Rectal smooth muscle tissue (tissue), 1 donor: ENCODE measurements at regions not wholly inside any gene's neighbourhood (a gene's known extent, or its start where the extent isn't known, plus 50 kb on each side); places are given as distances from the start of the nearest gene placed in this dataset.

Source experiments
- H3K27ac ChIP-seq: one replicate; pipeline ENCODE4 v1.7.0; 2013; ENCODE audit warnings: low read depth, low read length, inconsistent platforms
- H3K27me3 ChIP-seq: one replicate; pipeline ENCODE4 v1.7.0; 2013; ENCODE audit warnings: low read length; ENCODE audit not compliant: control insufficient read depth, insufficient read depth
- H3K36me3 ChIP-seq: one replicate; pipeline ENCODE4 v1.7.0; 2013; ENCODE audit warnings: low read length; ENCODE audit not compliant: control insufficient read depth, insufficient read depth
- H3K4me1 ChIP-seq: one replicate; pipeline ENCODE4 v1.7.0; 2013; ENCODE audit warnings: low read length; ENCODE audit not compliant: control insufficient read depth, insufficient read depth
- H3K4me3 ChIP-seq: one replicate; pipeline ENCODE4 v1.7.0; 2013; ENCODE audit warnings: low read length
- H3K9ac ChIP-seq: one replicate; pipeline ENCODE4 v1.7.0; 2013; ENCODE audit warnings: low read length

DNA sequence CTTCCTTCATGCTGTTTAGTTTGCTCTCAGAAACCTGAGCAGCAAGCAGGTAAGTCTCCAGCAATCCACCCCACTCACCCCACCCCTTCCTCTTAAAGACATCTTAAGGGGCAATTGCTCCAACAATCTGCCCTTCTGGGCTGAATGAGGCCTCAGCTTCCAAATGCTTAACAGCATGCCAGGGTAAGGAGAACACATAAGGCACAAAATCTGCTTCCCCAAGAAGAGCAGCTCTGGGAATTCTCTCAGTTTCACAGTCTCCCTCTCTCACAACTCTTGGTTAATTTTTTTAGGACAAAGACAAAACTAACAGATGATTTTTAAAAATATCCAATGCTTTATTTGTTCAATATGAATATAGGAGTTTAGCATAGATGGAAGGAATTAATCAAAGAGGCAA is 288.9 kb upstream of the CCDC196 start:
- Histone ChIP-seq H3K27ac (no peak overlapping the region), H3K4me3 (no peak overlapping the region), H3K36me3 (no peaks in the 10 kb centered on the region), H3K9ac (no peak overlapping the region), H3K4me1 (no peaks in the 10 kb centered on the region), H3K27me3 (no peaks in the 10 kb centered on the region)

DNA sequence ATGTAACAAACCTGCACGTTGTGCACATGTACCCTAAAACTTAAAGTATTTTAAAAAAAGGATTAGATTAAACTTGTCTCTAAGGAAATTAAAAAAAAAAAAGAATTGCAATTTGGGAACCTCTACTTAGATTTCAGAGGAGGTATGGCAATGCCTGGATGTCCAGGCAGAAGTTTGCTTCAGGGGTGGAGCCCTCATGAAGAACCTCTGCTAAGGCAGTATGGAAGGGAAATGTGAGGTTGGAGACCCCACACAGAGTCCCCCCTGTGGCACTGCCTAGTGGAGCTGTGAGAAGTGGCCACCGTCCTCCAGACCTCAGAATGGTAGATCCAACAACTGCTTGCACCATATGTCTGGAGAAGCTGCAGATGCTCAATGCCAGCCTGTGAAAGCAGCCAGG is 279.6 kb upstream of the CCDC196 start:
- Histone ChIP-seq H3K27me3 (no peaks in the 10 kb centered on the region), H3K9ac (no peak overlapping the region), H3K36me3 (no peaks in the 10 kb centered on the region), H3K4me3 (no peak overlapping the region), H3K27ac (no peak overlapping the region), H3K4me1 (no peaks in the 10 kb centered on the region)

DNA sequence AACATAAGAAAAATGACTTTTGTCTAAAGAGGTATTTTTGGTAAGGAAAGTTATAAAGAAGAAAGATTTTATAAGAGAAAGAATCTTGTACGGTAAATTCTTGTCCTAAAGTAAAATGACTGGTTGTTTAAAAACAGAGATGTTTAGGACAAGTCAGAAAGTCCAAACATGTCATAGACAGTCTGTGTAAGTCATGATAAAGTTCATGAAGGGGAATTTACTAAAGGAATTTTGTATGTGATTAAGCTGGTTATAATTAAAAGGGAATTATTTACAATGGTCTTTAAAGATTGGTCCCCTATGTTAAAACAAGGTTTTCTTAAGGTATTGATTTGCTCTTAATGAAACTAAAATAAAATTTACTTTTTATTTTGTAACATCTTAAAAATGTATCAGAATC is 269.4 kb upstream of the CCDC196 start:
- H3K36me3 ChIP-seq, result no peaks in the 10 kb centered on the region
- H3K27ac ChIP-seq, result no peak overlapping the region
- no peak overlapping the region for H3K9ac ChIP-seq
- no peaks in the 10 kb centered on the region for H3K4me1 ChIP-seq
- H3K27me3 ChIP-seq, result no peaks in the 10 kb centered on the region
- no peak overlapping the region for H3K4me3 ChIP-seq

DNA sequence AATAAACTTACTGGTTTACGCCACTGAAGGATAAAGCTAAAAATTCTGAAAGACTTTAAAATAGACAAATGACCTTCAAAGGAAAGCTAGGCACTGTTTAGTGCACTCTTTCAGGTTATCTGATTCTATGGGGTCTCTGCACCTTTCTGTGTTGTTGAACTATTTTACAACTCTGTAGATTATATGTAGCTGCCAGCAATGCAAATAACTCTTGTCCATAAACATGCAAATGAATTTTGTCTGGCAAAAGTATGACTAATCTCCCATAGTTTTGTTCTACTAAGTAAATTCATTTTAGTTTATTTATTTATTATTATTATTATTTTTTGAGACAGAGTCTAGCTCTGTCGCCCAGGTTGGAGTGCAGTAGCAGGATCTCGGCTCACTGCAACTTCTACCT is 266.3 kb upstream of the CCDC196 start:
- Histone ChIP-seq H3K4me1 (no peaks in the 10 kb centered on the region), H3K27me3 (no peaks in the 10 kb centered on the region), H3K4me3 (no peak overlapping the region), H3K27ac (no peak overlapping the region), H3K36me3 (no peaks in the 10 kb centered on the region), H3K9ac (no peak overlapping the region)

DNA sequence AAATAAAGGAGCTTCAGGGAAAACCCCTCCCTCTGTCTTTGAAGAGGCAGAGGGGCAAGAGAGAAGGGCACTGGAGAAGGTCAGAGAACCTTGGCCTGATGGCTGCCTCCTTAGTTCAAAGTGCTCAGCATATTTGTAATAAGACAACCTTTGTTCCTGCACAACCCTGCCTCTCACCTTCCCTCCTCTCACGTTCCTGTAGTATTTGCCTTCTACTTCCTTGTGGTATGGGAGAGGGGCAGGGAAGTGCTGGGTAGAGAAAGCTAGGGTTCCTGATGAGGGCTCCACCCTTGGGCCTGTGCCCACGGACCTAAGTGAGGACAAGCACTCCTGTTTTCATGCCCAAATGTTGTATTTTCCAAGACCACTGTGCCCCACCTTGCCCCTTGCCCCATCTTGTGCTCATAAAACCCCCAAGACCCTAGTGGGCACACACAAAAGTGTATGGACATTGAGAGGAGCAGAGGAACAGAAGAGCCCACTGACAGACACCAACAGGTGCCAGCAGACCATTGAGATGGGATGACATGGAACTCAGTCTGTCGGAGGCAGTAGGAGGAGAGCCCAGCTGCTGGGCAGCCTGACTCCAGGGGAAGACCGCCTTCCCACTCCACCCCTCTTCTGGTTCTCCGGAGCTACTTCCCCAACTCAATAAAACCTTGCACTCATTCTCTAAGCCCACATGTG is 261.5 kb upstream of the CCDC196 start:
- no peak overlapping the region for H3K27ac ChIP-seq
- H3K9ac ChIP-seq, result no peak overlapping the region
- no peaks in the 10 kb centered on the region for H3K4me1 ChIP-seq

DNA sequence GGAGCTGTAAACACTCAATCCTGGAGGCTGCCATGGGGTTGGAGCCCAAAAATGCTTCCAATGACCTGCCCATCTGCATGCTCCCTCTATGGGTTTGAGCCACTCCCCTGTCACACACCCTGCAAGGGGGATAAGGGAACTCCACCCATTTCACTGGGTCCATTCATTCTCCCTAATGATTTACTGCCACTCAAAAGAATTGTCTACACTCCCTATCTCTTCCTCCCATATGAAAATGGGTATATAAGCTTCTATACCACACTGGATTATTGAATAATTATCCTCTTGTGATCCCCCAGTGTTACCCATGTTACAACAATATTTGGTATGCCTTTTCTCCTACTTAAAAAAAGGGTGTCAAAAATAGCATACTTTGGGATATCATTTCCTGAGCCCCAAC is 260.8 kb upstream of the CCDC196 start:
- Histone ChIP-seq H3K36me3 (no peaks in the 10 kb centered on the region), H3K4me1 (no peaks in the 10 kb centered on the region), H3K4me3 (no peak overlapping the region), H3K27ac (no peak overlapping the region), H3K9ac (no peak overlapping the region), H3K27me3 (no peaks in the 10 kb centered on the region)

More for the DNA sequence above, 261.5 kb upstream of the CCDC196 start:
- Histone ChIP-seq H3K27me3 (no peaks in the 10 kb centered on the region), H3K4me3 (no peak overlapping the region), H3K36me3 (no peaks in the 10 kb centered on the region)

DNA sequence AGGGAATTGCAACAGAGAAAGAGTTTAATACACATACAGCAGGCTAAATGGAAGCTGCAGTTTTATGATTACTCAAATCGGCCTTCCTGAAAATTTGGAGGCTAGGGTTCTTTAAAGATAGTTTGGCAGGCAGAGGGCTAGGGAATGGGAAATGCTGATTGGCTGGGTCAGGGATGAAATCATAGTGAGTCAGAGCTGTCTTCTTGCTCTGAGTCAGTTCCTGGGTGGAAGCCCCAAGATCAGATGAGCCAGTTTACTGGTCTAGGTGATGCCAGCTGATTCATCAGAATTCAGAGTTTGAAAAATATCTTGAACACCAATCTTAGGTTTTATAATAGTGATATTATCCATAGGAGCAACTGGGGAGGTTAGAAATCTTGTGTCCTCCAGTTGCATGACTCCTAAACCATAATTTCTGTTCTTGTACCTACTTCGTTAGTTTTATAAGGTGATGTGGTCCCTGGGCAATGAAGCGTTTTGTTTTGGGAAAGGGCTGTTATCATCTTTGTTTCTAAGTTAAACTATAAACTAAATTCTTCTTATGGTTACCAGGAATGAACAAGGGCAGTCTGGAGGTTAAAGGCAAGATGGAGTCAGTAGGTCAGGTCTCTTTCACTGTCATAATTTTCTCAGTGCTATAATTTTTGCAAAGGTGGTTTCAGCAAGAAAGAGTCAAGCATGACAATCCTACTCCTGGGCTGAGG is 257.8 kb upstream of the CCDC196 start:
- Histone ChIP-seq H3K4me1 (no peaks in the 10 kb centered on the region), H3K27me3 (no peaks in the 10 kb centered on the region), H3K27ac (no peak overlapping the region), H3K36me3 (no peaks in the 10 kb centered on the region), H3K4me3 (no peak overlapping the region), H3K9ac (no peak overlapping the region)

DNA sequence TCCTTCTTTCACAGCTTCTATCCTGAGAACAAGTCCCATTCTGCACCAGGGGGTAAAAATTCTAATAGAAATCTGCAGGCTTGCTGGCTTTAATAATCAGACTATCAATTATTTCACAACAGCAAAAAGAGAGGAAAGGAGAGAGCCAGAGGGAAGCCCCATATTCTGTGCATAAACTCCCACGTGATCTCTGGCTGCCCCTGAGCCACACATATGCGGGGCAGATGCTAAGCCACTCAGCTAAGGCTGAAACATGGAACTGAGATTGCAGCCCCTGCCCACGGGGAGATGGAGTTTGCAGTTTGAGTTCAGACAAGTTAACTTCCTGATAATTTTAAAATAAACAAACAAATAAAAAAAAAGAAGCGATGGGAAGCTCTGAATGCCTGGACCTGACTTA is 254.4 kb upstream of the CCDC196 start:
- H3K27ac ChIP-seq, result no peak overlapping the region
- H3K27me3 ChIP-seq, result no peaks in the 10 kb centered on the region
- no peaks in the 10 kb centered on the region for H3K36me3 ChIP-seq
- H3K9ac ChIP-seq, result no peak overlapping the region
- H3K4me3 ChIP-seq, result no peak overlapping the region
- no peaks in the 10 kb centered on the region for H3K4me1 ChIP-seq

DNA sequence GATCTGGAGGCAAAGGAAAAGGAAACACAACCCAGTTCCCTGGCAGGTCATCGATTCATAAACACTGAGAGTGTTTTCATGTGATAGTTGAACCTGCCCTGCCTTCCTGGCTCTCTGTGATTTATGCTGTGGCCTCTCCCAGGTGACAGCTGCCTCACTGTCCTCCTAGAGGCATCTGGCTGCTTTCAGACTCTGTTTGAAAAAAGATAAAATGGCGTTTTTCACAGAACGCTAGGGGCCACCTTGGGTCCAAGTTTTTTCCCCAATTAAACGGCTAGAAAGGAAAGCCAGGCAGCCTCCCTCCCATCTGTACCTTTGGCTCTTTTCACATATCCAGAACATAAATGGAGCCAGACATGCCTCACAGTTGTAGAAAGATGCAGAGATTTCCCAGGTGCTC is 252.6 kb upstream of the CCDC196 start:
- Histone ChIP-seq H3K4me3 (no peak overlapping the region), H3K36me3 (no peaks in the 10 kb centered on the region), H3K9ac (no peak overlapping the region), H3K4me1 (no peaks in the 10 kb centered on the region), H3K27ac (no peak overlapping the region), H3K27me3 (no peaks in the 10 kb centered on the region)

DNA sequence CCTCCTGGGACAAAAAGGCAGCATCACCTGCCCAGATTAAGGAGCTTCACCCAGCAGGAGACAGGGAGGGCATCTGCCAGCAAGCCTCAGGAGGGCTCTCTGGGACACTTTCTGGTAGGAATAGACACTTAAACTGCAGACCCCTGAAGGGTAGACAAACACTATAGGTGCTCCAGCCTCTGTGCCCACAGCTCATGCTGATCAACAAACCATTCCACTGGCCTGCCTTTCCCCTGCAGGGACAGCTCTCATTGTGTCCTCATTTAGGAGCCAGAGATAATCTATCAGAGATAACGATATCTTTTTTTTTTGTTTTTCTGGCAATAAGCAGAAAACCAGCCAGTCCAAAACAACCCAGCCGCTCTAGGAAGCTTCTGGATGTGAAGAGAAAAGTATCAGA is 251.8 kb upstream of the CCDC196 start:
- no peaks in the 10 kb centered on the region for H3K36me3 ChIP-seq

DNA sequence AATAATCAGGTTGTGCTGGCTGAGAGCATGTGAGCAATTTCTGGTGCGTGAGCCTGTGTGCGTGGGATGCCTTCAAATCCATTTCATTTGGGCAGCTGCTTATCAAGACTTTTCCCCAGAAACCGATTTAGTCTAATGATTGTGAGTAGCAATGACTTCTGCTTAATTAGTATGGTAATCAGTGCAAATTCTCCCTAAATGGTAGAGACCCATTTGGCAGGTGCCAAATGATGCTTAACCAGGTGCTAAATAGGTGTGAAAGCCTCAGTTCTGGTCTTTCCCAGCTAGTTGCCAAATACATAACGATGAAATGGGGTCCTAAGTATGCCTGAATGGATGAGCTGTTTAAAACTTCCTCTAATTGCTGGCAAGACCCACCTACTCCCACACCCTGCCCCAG is 248.4 kb upstream of the CCDC196 start:
- Histone ChIP-seq H3K36me3 (no peaks in the 10 kb centered on the region), H3K27ac (no peak overlapping the region), H3K9ac (no peak overlapping the region), H3K4me1 (no peaks in the 10 kb centered on the region), H3K27me3 (no peaks in the 10 kb centered on the region), H3K4me3 (no peak overlapping the region)

More for the DNA sequence above, 251.8 kb upstream of the CCDC196 start:
- Histone ChIP-seq H3K27ac (no peak overlapping the region), H3K9ac (no peak overlapping the region), H3K4me1 (no peaks in the 10 kb centered on the region), H3K27me3 (no peaks in the 10 kb centered on the region), H3K4me3 (no peak overlapping the region)

DNA sequence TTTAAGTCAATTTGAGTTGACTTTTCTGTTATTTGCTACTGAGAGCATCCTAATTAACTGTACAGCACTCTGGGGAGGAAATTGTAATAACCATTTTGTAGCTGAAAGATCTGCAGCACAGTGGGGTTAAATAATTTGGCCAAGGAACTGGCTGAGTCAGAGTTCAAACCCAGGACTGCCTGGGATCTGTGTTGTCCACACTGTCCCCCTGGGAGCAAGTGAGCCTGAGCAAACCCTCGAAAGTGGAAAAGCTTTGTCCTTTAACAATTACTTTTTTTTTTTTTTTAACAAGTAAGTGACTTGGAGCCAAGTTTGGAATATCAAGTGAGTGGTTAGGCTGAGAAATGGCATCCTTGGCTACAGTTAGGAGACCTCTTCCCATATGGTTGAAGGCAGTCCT is 247.2 kb upstream of the CCDC196 start:
- no peaks in the 10 kb centered on the region for H3K36me3 ChIP-seq
- H3K9ac ChIP-seq, result no peak overlapping the region
- H3K4me3 ChIP-seq, result no peak overlapping the region
- no peaks in the 10 kb centered on the region for H3K27me3 ChIP-seq
- no peak overlapping the region for H3K27ac ChIP-seq
- H3K4me1 ChIP-seq, result no peaks in the 10 kb centered on the region

DNA sequence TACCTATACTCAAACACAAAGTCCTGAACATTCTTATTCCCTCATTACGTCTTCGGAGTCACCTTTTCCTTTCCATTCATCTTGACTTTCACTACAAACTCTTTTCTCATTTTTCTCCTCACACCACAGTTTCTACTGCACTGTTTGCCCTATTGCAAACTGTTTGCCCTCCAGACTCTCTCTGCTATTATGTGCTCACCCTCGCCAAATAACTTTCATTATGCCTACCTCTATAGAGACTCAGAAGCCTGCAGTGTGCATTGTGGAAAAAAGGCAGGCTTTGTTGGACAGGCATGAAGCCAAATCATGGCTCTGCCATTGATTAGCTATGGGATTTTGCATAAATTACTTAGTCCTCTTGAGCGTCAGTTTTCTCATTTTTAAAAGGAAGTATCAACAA is 246.6 kb upstream of the CCDC196 start:
- H3K36me3 ChIP-seq, result no peaks in the 10 kb centered on the region
- H3K4me1 ChIP-seq, result no peaks in the 10 kb centered on the region
- no peak overlapping the region for H3K4me3 ChIP-seq
- no peak overlapping the region for H3K9ac ChIP-seq
- no peaks in the 10 kb centered on the region for H3K27me3 ChIP-seq
- H3K27ac ChIP-seq, result no peak overlapping the region
